ENCODE measurements at regions not wholly inside any gene's neighbourhood (a gene's known extent, or its start where the extent isn't known, plus 50 kb on each side); places are given as distances from the start of the nearest gene placed in this dataset.

DNA sequence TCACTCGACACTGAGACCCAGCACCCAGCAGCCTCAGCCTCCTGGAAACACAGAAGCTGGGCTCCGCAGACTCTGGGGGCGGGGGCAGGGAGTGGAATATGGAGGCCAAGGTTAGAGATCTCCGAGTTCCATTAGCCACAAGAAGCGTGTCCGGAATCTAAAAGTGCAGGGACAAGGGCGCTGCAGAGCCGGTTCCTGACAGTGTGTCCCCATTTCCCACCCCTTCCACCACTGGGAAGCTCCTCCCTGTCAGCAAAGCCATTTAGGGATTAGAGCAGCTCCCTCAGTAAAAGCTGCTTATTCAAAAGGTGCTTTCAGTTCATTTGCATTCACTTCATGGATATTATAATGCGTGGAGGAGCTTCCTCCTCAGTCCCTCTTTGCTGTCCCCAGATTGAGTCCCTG, 74.1 kb upstream of the HSPA9 start:
- Histone ChIP-seq H2AFZ (ENCODE audit: low read depth, low read length) (no peak overlapping the region), H3K79me2 (ENCODE audit: low read length) (no peaks in the 10 kb centered on the region), H3K9me3 (ENCODE audit: insufficient read depth, low read length) (no peaks in the 10 kb centered on the region), H3K4me1 (ENCODE audit: low read length) (peaks cover 42% of the 10 kb centered on the region), H3K4me2 (ENCODE audit: low read length) (peak overlapping the region; percentile 73), H3K27ac (ENCODE audit: low read length) (peak overlapping the region; percentile 27), H3K27me3 (ENCODE audit: low read depth, low read length) (peaks cover 14% of the 10 kb centered on the region), H3K4me3 (ENCODE audit: low read length) (peak overlapping the region; percentile 61), H3K36me3 (replicated peaks; ENCODE audit: low read depth, low read length) (no peaks in the 10 kb centered on the region), H4K20me1 (ENCODE audit: insufficient read depth, low read length) (no peaks in the 10 kb centered on the region), H3K9ac (ENCODE audit: low read length) (peak overlapping the region; percentile 8; the same call in 1 of the 2 replicates)
- TF ChIP-seq, protein P1, sequence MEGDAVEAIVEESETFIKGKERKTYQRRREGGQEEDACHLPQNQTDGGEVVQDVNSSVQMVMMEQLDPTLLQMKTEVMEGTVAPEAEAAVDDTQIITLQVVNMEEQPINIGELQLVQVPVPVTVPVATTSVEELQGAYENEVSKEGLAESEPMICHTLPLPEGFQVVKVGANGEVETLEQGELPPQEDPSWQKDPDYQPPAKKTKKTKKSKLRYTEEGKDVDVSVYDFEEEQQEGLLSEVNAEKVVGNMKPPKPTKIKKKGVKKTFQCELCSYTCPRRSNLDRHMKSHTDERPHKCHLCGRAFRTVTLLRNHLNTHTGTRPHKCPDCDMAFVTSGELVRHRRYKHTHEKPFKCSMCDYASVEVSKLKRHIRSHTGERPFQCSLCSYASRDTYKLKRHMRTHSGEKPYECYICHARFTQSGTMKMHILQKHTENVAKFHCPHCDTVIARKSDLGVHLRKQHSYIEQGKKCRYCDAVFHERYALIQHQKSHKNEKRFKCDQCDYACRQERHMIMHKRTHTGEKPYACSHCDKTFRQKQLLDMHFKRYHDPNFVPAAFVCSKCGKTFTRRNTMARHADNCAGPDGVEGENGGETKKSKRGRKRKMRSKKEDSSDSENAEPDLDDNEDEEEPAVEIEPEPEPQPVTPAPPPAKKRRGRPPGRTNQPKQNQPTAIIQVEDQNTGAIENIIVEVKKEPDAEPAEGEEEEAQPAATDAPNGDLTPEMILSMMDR (IDR thresholded peaks at IDR 0.05; ENCODE audit: low read depth, low read length): no peak
- TF ChIP-seq EZH2phosphoT487 (IDR thresholded peaks at IDR 0.05; ENCODE audit: low read depth): no peak

DNA sequence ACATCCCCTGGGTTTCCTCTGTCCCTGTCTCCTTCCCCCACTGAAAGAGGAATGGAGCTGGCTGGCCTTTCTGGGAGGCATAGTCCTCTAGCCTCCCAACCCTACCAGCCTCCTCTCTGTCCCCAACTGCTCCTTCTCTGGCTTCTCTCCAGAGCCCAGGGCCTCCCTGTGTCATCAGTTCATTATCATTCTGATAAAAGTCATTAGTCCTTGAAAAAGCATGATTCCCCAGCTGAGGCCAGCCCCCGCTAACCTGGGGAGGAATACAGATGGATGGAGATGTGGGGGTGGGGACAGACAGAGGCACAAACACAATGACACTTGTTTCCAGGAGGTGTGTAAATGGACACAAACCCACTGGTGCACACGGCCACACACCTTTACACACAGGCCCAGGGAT, 73.6 kb upstream of the HSPA9 start:
- Histone ChIP-seq H2AFZ (ENCODE audit: low read depth, low read length) (no peak overlapping the region), H3K9ac (ENCODE audit: low read length) (no peak overlapping the region), H3K4me2 (ENCODE audit: low read length) (peak overlapping the region; percentile 73), H3K36me3 (replicated peaks; ENCODE audit: low read depth, low read length) (no peaks in the 10 kb centered on the region), H3K27me3 (ENCODE audit: low read depth, low read length) (peaks cover 14% of the 10 kb centered on the region), H3K9me3 (ENCODE audit: insufficient read depth, low read length) (no peaks in the 10 kb centered on the region), H3K27ac (ENCODE audit: low read length) (no peak overlapping the region), H3K4me1 (ENCODE audit: low read length) (peaks cover 37% of the 10 kb centered on the region), H3K4me3 (ENCODE audit: low read length) (peak overlapping the region; percentile 61), H3K79me2 (ENCODE audit: low read length) (no peaks in the 10 kb centered on the region), H4K20me1 (ENCODE audit: insufficient read depth, low read length) (no peaks in the 10 kb centered on the region)
- no peak for TF ChIP-seq EZH2phosphoT487 (IDR thresholded peaks at IDR 0.05; ENCODE audit: low read depth)
- TF ChIP-seq, protein P1 (IDR thresholded peaks at IDR 0.05; ENCODE audit: low read depth, low read length): no peak

DNA sequence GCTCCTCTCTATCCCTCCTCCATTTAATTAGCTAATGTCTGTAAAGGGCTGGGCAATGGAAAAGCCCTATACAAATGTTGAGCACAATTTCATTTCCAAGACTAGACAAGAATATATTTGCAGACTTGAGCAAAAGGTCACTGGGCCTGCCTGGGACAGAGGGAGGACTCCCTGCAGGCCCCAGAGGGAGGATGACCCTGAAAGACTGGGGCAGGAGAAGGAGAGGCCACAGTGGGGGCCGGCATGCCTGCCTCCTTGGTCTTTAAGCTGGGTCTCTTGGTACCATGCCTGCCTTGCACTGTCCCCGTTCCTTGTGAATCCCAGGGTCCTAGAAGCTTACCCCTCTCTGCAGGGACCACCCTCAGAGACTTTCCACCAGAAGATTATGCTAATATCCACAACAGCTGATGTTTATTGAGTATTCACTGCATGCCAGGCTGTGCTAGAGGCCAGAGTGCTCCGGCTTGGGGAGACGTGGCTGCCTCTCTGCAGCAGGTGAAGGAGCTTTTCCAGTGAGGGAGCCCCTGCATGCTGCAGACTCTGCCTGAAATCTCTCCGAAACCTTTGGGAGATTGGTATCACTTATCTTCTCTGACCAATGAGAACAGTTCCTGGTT, 72.7 kb upstream of the HSPA9 start:
- Histone ChIP-seq H2AFZ (ENCODE audit: low read depth, low read length) (no peak overlapping the region), H4K20me1 (ENCODE audit: insufficient read depth, low read length) (no peaks in the 10 kb centered on the region), H3K4me1 (ENCODE audit: low read length) (peaks cover 34% of the 10 kb centered on the region), H3K9me3 (ENCODE audit: insufficient read depth, low read length) (no peaks in the 10 kb centered on the region), H3K27ac (ENCODE audit: low read length) (no peak overlapping the region), H3K27me3 (ENCODE audit: low read depth, low read length) (peaks cover 14% of the 10 kb centered on the region), H3K36me3 (replicated peaks; ENCODE audit: low read depth, low read length) (no peaks in the 10 kb centered on the region), H3K79me2 (ENCODE audit: low read length) (no peaks in the 10 kb centered on the region), H3K9ac (ENCODE audit: low read length) (no peak overlapping the region), H3K4me3 (ENCODE audit: low read length) (no peak overlapping the region), H3K4me2 (ENCODE audit: low read length) (peak overlapping the region; percentile 73)
- no peak for TF ChIP-seq EZH2phosphoT487 (IDR thresholded peaks at IDR 0.05; ENCODE audit: low read depth)
- TF ChIP-seq, protein P1 (IDR thresholded peaks at IDR 0.05; ENCODE audit: low read depth, low read length): no peak

DNA sequence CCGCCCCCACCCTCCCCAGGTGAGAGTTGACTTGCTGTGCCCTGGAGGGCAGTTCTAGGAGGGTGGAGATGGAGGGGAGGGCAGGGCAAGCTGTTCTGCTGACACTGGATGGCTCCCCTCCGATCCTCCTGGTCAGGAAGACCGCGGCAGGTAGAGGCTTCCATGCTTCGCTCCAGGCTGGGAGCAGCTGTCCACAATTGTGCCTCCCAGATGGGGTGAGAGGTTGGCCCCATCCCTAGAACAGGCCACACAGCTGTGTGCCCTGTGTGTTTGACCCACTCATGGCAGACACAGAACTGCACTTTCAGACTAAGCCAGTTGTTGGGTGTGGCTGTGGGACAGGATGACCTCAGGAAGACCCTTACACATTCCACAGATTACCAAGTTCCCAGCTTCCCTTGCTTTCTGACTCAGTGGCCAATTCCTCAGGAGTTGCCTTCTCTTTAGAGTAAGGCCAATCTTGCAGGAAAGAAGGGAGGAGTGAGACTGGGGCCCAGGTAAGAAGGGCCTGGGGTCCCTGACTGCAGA, 72.1 kb upstream of the HSPA9 start:
- Histone ChIP-seq H3K9ac (ENCODE audit: low read length) (no peak overlapping the region), H4K20me1 (ENCODE audit: insufficient read depth, low read length) (no peaks in the 10 kb centered on the region), H2AFZ (ENCODE audit: low read depth, low read length) (no peak overlapping the region), H3K79me2 (ENCODE audit: low read length) (no peaks in the 10 kb centered on the region), H3K9me3 (ENCODE audit: insufficient read depth, low read length) (no peaks in the 10 kb centered on the region), H3K36me3 (replicated peaks; ENCODE audit: low read depth, low read length) (no peaks in the 10 kb centered on the region), H3K4me1 (ENCODE audit: low read length) (peaks cover 34% of the 10 kb centered on the region), H3K4me2 (ENCODE audit: low read length) (no peak overlapping the region), H3K27ac (ENCODE audit: low read length) (no peak overlapping the region), H3K27me3 (ENCODE audit: low read depth, low read length) (peaks cover 12% of the 10 kb centered on the region), H3K4me3 (ENCODE audit: low read length) (no peak overlapping the region)
- TF ChIP-seq, protein P1 (IDR thresholded peaks at IDR 0.05; ENCODE audit: low read depth, low read length): no peak
- no peak for TF ChIP-seq EZH2phosphoT487 (IDR thresholded peaks at IDR 0.05; ENCODE audit: low read depth)

Data from OCI-LY3 (cell line).